HG03025 (cell line): ENCODE measurements at regions not wholly inside any gene's neighbourhood (a gene's known extent, or its start where the extent isn't known, plus 50 kb on each side); places are given as distances from the start of the nearest gene placed in this dataset.
"Not testable (repeated sequence)": the region's sequence is repeated elsewhere in the genome, so short reads cannot be mapped to it uniquely, and the experiment has no call there.

ENCODE experiments used
- ATAC-seq: cut with Tn5 transposase; IDR thresholded peaks from one replicate; pipeline ENCODE4 v1.9.1; 2021; ENCODE audit warnings: mild to moderate bottlenecking, moderate library complexity; ENCODE audit not compliant: unreplicated experiment, low FRiP score

GRCh38 chr21:41613533-41613909 lies 105.6 kb upstream of the TMPRSS2 start:
- no peak for ATAC-seq

GRCh38 chr21:41612674-41613532 lies 104.9 kb upstream of the TMPRSS2 start:
- ATAC-seq: no peak

GRCh38 chr21:41611966-41612606 lies 104.1 kb upstream of the TMPRSS2 start:
- ATAC-seq: no peak

- ATAC-seq: no peak
Measured at GRCh38 chr21:41611441-41611840, 103.5 kb upstream of the TMPRSS2 start.

GRCh38 chr21:41610840-41611115 lies 102.8 kb upstream of the TMPRSS2 start:
- ATAC-seq: not testable (repeated sequence)

- no peak for ATAC-seq
Measured at GRCh38 chr21:41610042-41610839, 102.3 kb upstream of the TMPRSS2 start.

GRCh38 chr21:41606706-41607105 lies 98.7 kb upstream of the TMPRSS2 start:
- ATAC-seq: no peak

- ATAC-seq: no peak
Measured at GRCh38 chr21:41605934-41606285, 98.0 kb upstream of the TMPRSS2 start.

- no peak for ATAC-seq
Measured at GRCh38 chr21:41605178-41605933, 97.4 kb upstream of the TMPRSS2 start.

- no peak for ATAC-seq
Measured at GRCh38 chr21:41604583-41605041, 96.7 kb upstream of the TMPRSS2 start.

GRCh38 chr21:41603476-41603875 lies 95.5 kb upstream of the TMPRSS2 start:
- no peak for ATAC-seq

GRCh38 chr21:41602531-41602930 lies 94.6 kb upstream of the TMPRSS2 start:
- no peak for ATAC-seq

GRCh38 chr21:41601573-41602368 lies 93.8 kb upstream of the TMPRSS2 start:
- ATAC-seq: no peak

GRCh38 chr21:41600961-41601572 lies 93.1 kb upstream of the TMPRSS2 start:
- ATAC-seq: no peak

- ATAC-seq: no peak
Measured at GRCh38 chr21:41600556-41600955, 92.6 kb upstream of the TMPRSS2 start.

- ATAC-seq: no peak
Measured at GRCh38 chr21:41600116-41600515, 92.2 kb upstream of the TMPRSS2 start.

GRCh38 chr21:41598561-41599431 lies 90.8 kb upstream of the TMPRSS2 start:
- ATAC-seq: no peak

GRCh38 chr21:41597811-41598231 lies 89.9 kb upstream of the TMPRSS2 start:
- no peak for ATAC-seq
